ENCODE measurements at regions not wholly inside any gene's neighbourhood (a gene's known extent, or its start where the extent isn't known, plus 50 kb on each side); places are given as distances from the start of the nearest gene placed in this dataset.

- DNase-seq (ENCODE audit: low spot score), result no peak
Observed at GRCh38 chr5:84603568-84604185, 219.0 kb upstream of the EDIL3 start.

GRCh38 chr5:84602371-84602771 lies 217.7 kb upstream of the EDIL3 start:
- DNase-seq (ENCODE audit: low spot score), result no peak

- DNase-seq (ENCODE audit: low spot score), result no peak
Observed at GRCh38 chr5:84599964-84600363, 215.3 kb upstream of the EDIL3 start.

- DNase-seq (ENCODE audit: low spot score), result no peak
Observed at GRCh38 chr5:84597904-84598303, 213.2 kb upstream of the EDIL3 start.

GRCh38 chr5:84590629-84591028 lies 205.9 kb upstream of the EDIL3 start:
- no peak for DNase-seq (ENCODE audit: low spot score)

GRCh38 chr5:84589926-84590325 lies 205.2 kb upstream of the EDIL3 start:
- no peak for DNase-seq (ENCODE audit: low spot score)

GRCh38 chr5:84585218-84585617 lies 200.5 kb upstream of the EDIL3 start:
- DNase-seq (ENCODE audit: low spot score), result no peak

GRCh38 chr5:84578226-84578625 lies 193.5 kb upstream of the EDIL3 start:
- no peak for DNase-seq (ENCODE audit: low spot score)

GRCh38 chr5:84573017-84573712 lies 188.5 kb upstream of the EDIL3 start:
- DNase-seq (ENCODE audit: low spot score), result no peak

GRCh38 chr5:84569307-84569706 lies 184.6 kb upstream of the EDIL3 start:
- DNase-seq (ENCODE audit: low spot score), result no peak

- DNase-seq (ENCODE audit: low spot score), result no peak
Observed at GRCh38 chr5:84568171-84568570, 183.5 kb upstream of the EDIL3 start.

- no peak for DNase-seq (ENCODE audit: low spot score)
Observed at GRCh38 chr5:84565866-84566265, 181.2 kb upstream of the EDIL3 start.

GRCh38 chr5:84564321-84565075 lies 179.8 kb upstream of the EDIL3 start:
- DNase-seq (ENCODE audit: low spot score), result no peak

- no peak for DNase-seq (ENCODE audit: low spot score)
Observed at GRCh38 chr5:84550222-84550621, 165.5 kb upstream of the EDIL3 start.

- DNase-seq (ENCODE audit: low spot score), result no peak
Observed at GRCh38 chr5:84549054-84549453, 164.4 kb upstream of the EDIL3 start.

- DNase-seq (ENCODE audit: low spot score), result no peak
Observed at GRCh38 chr5:84546686-84547085, 162.0 kb upstream of the EDIL3 start.

- DNase-seq (ENCODE audit: low spot score), result no peak
Observed at GRCh38 chr5:84536797-84537196, 152.1 kb upstream of the EDIL3 start.

- DNase-seq (ENCODE audit: low spot score), result no peak
Observed at GRCh38 chr5:84535281-84535680, 150.6 kb upstream of the EDIL3 start.

GRCh38 chr5:84524491-84524890 lies 139.8 kb upstream of the EDIL3 start:
- DNase-seq (ENCODE audit: low spot score), result no peak

- no peak for DNase-seq (ENCODE audit: low spot score)
Observed at GRCh38 chr5:84518862-84519261, 134.2 kb upstream of the EDIL3 start.

GRCh38 chr5:84518370-84518769 lies 133.7 kb upstream of the EDIL3 start:
- no peak for DNase-seq (ENCODE audit: low spot score)

- DNase-seq (ENCODE audit: low spot score), result no peak
Observed at GRCh38 chr5:84506625-84507024, 121.9 kb upstream of the EDIL3 start.

GRCh38 chr5:84494453-84494852 lies 109.8 kb upstream of the EDIL3 start:
- no peak for DNase-seq (ENCODE audit: low spot score)

All from HT-29 (cell line).